GM20431 (cell line): ENCODE measurements at regions not wholly inside any gene's neighbourhood (a gene's known extent, or its start where the extent isn't known, plus 50 kb on each side); places are given as distances from the start of the nearest gene placed in this dataset.
"Not testable (repeated sequence)": the region's sequence is repeated elsewhere in the genome, so short reads cannot be mapped to it uniquely, and the experiment has no call there.

Source experiments
- in situ Hi-C: fragments of 300-500 bp; cut with MseI, MboI; formaldehyde crosslinking; loops from one replicate; pipeline ENCODE4 v1.15.0; 2020; ENCODE audit warnings: low sequenced_read_pairs; ENCODE audit not compliant: unreplicated experiment

- in situ Hi-C loops, result loop anchor here (25.0 kb wide), 1 partner anchor 541 kb away; no protein-coding TSS in a partner anchor
These were observed 293.5 kb downstream of the HINT1 start for GRCh38 chr5:130871346-130872086.

- in situ Hi-C loops, result loop anchor here (25.0 kb wide), 1 partner anchor 542 kb away; no protein-coding TSS in a partner anchor
These were observed 294.4 kb downstream of the HINT1 start for GRCh38 chr5:130870691-130871090.

GRCh38 chr5:130868186-130868840 is 296.7 kb downstream of the HINT1 start:
- in situ Hi-C loops, result loop anchor here (25.0 kb wide), 1 partner anchor 544 kb away; no protein-coding TSS in a partner anchor

GRCh38 chr5:130845049-130845765 is 319.8 kb downstream of the HINT1 start:
- in situ Hi-C loops, result no loop called here

GRCh38 chr5:130836729-130837649 is 328.1 kb downstream of the HINT1 start:
- in situ Hi-C loops, result no loop called here

- in situ Hi-C loops, result not testable (repeated sequence)
These were observed 347.3 kb downstream of the HINT1 start for GRCh38 chr5:130817598-130818384.

- in situ Hi-C loops, result no loop called here
These were observed 349.8 kb downstream of the HINT1 start for GRCh38 chr5:130815246-130815645.

GRCh38 chr5:130808691-130809090 is 356.4 kb downstream of the HINT1 start:
- in situ Hi-C loops, result no loop called here

- in situ Hi-C loops, result no loop called here
These were observed 359.4 kb downstream of the HINT1 start for GRCh38 chr5:130805648-130806047.

GRCh38 chr5:130805036-130805435 is 360.0 kb downstream of the HINT1 start:
- in situ Hi-C loops, result no loop called here

GRCh38 chr5:130801963-130802362 is 363.1 kb downstream of the HINT1 start:
- in situ Hi-C loops, result no loop called here

GRCh38 chr5:130799015-130799414 is 366.0 kb downstream of the HINT1 start:
- in situ Hi-C loops, result no loop called here

GRCh38 chr5:130797303-130797702 is 367.8 kb downstream of the HINT1 start:
- in situ Hi-C loops, result no loop called here

GRCh38 chr5:130796902-130797301 is 368.2 kb downstream of the HINT1 start:
- in situ Hi-C loops, result no loop called here

GRCh38 chr5:130796032-130796431 is 369.0 kb downstream of the HINT1 start:
- in situ Hi-C loops, result no loop called here

- in situ Hi-C loops, result no loop called here
These were observed 370.0 kb downstream of the HINT1 start for GRCh38 chr5:130795037-130795436.

GRCh38 chr5:130777794-130778193 is 387.3 kb downstream of the HINT1 start:
- in situ Hi-C loops, result no loop called here

- in situ Hi-C loops, result no loop called here
These were observed 391.2 kb downstream of the HINT1 start for GRCh38 chr5:130773813-130774212.

GRCh38 chr5:130762031-130762430 is 403.0 kb downstream of the HINT1 start:
- in situ Hi-C loops, result no loop called here
